Transverse colon (tissue), 4 donors: ENCODE measurements at regions not wholly inside any gene's neighbourhood (a gene's known extent, or its start where the extent isn't known, plus 50 kb on each side); places are given as distances from the start of the nearest gene placed in this dataset.

Experiments used
- DNase-seq: peaks from one replicate; pipeline ENCODE4 v3.0.0-alpha.2; 2019
- H3K27ac ChIP-seq, 4 donors: fragments of 200-600 bp; sonication (generic); 2 replicates each; pipeline ENCODE4 v1.5.1; 2016 to 2018; ENCODE audit warnings: inconsistent platforms in 4 of 4
- H3K27me3 ChIP-seq: fragments of 200-600 bp; sonication (generic); 2 replicates; pipeline ENCODE4 v1.5.1; 2017; ENCODE audit warnings: inconsistent platforms
- H3K36me3 ChIP-seq, 4 donors: fragments of 200-600 bp; sonication (generic); 2 replicates each; pipeline ENCODE4 v1.5.1; 2017 to 2019; ENCODE audit warnings: inconsistent platforms in 4 of 4
- H3K4me1 ChIP-seq, 4 donors: fragments of 200-600 bp; sonication (generic); 2 replicates each; pipeline ENCODE4 v1.5.1; 2017 to 2020; ENCODE audit warnings: inconsistent platforms in 4 of 4
- H3K4me3 ChIP-seq, 4 donors: fragments of 200-600 bp; sonication (generic); 1 replicate in 1 of 4; 2 replicates in 3 of 4; pipeline versions ENCODE4 v1.5.1 to v1.6.1; 2017 to 2019; ENCODE audit warnings: inconsistent platforms in 4 of 4
- H3K9me3 ChIP-seq, 2 donors: fragments of 200-600 bp; sonication (generic); 2 replicates each; pipeline ENCODE4 v1.5.1; 2017 to 2019; ENCODE audit warnings: inconsistent platforms in 2 of 2
- CTCF ChIP-seq, 5 experiments: fragments of 200-600 bp in 3 of 5; fragments of 450-650 bp in 2 of 5; sonication (generic) in 3 of 5; IDR thresholded peaks; 1 replicate in 2 of 5; 2 replicates in 3 of 5; pipeline ENCODE4 v1.5.1; 2016 to 2017; ENCODE audit warnings: antibody characterized with exemption in 5 of 5, inconsistent platforms in 3 of 5, mild to moderate bottlenecking in 2 of 5, moderate library complexity in 1 of 5
- EP300 ChIP-seq: sonication (generic); formaldehyde crosslinking; IDR thresholded peaks from one replicate; pipeline ENCODE4 v1.6.1; 2017; ENCODE audit warnings: antibody characterized with exemption, low read depth
- POLR2A ChIP-seq: fragments of 450-650 bp; IDR thresholded peaks from one replicate; pipeline ENCODE4 v1.6.1; 2016; ENCODE audit warnings: antibody characterized with exemption, mild to moderate bottlenecking, moderate library complexity
- POLR2AphosphoS5 ChIP-seq, 3 donors: sonication (generic); formaldehyde crosslinking; IDR thresholded peaks; one replicate each; pipeline ENCODE4 v1.6.1; 2016; ENCODE audit warnings: antibody characterized with exemption in 3 of 3
- WGBS, 2 donors: methylation state at CpG; one replicate each; pipeline ENCODE4 v1.1.5; 2018; ENCODE audit warnings: low coverage in 1 of 2; 5-methylcytosine and 5-hydroxymethylcytosine counted together
- in situ Hi-C, 4 donors: fragments of 200-750 bp; cut with MboI; loops; one replicate each; pipeline versions ENCODE4 v1.15.0 to v1.15.1; 2017; ENCODE audit warnings: low sequenced_read_pairs in 3 of 4, low pct_ligation_motif_present in 1 of 4, low pct_unique_long_range_greater_than_20kb in 1 of 4
- intact Hi-C: fragments of 100-400 bp; cut with DNase I; formaldehyde crosslinking; loops from one replicate; pipeline ENCODE4 v1.15.1; 2023; ENCODE audit warnings: low total_unique reads

GRCh38 chr5:171509467-171509866 lies 90.0 kb downstream of the FGF18 start:
- no peaks in the 10 kb centered on the region for H3K36me3 ChIP-seq
- no peaks in the 10 kb centered on the region for H3K27me3 ChIP-seq
- DNase-seq = no peak
- no peak overlapping the region for H3K27ac ChIP-seq
- no peaks in the 10 kb centered on the region for H3K4me1 ChIP-seq
- no peak for TF ChIP-seq CTCF (IDR thresholded peaks at IDR 0.05)
- no peak for TF ChIP-seq EP300
- TF ChIP-seq POLR2AphosphoS5 (IDR thresholded peaks at IDR 0.05) = no peak
- no peak for TF ChIP-seq POLR2A
- intact Hi-C loops = no loop called here
- H3K9me3 ChIP-seq = no peaks in the 10 kb centered on the region
- in situ Hi-C loops = no loop called here
- H3K4me3 ChIP-seq = no peak overlapping the region
- 77 to 80% methylated on average over 2 to 7 of the region's 7 CpGs for WGBS, 2 donors

GRCh38 chr5:171512397-171512796 lies 93.0 kb downstream of the FGF18 start:
- DNase-seq = no peak
- Histone ChIP-seq H3K36me3 (no peaks in the 10 kb centered on the region), H3K9me3 (no peaks in the 10 kb centered on the region), H3K27ac (no peak overlapping the region), H3K4me3 (no peak overlapping the region), H3K27me3 (no peaks in the 10 kb centered on the region), H3K4me1 (no peaks in the 10 kb centered on the region)
- TF ChIP-seq CTCF (IDR thresholded peaks at IDR 0.05) = no peak
- no peak for TF ChIP-seq POLR2A
- TF ChIP-seq EP300 = no peak
- no peak for TF ChIP-seq POLR2AphosphoS5 (IDR thresholded peaks at IDR 0.05)
- in situ Hi-C loops = no loop called here
- intact Hi-C loops = no loop called here
- WGBS, 2 donors = 92% methylated on average over 5 of the region's 5 CpGs; no CpG with 5 or more reads in 1 of the 2 donors

- in situ Hi-C loops (no loop called here), intact Hi-C loops (no loop called here)
- no peaks in the 10 kb centered on the region for H3K36me3 ChIP-seq
- no peak overlapping the region for H3K27ac ChIP-seq
- no peaks in the 10 kb centered on the region for H3K9me3 ChIP-seq
- H3K27me3 ChIP-seq = no peaks in the 10 kb centered on the region
- no peak for TF ChIP-seq CTCF (IDR thresholded peaks at IDR 0.05)
- TF ChIP-seq EP300 = no peak
- TF ChIP-seq POLR2A = no peak
- TF ChIP-seq POLR2AphosphoS5 (IDR thresholded peaks at IDR 0.05) = no peak
- no peak overlapping the region for H3K4me3 ChIP-seq
- WGBS, 2 donors = 82 to 86% methylated on average over 2 of the region's 2 CpGs
- H3K4me1 ChIP-seq = no peaks in the 10 kb centered on the region
- DNase-seq = no peak
These were observed 94.1 kb downstream of the FGF18 start for GRCh38 chr5:171513591-171513990.

GRCh38 chr5:171518916-171519315 lies 99.5 kb downstream of the FGF18 start:
- no peak overlapping the region for H3K27ac ChIP-seq
- in situ Hi-C loops (no loop called here), intact Hi-C loops (no loop called here)
- no peaks in the 10 kb centered on the region for H3K9me3 ChIP-seq
- TF ChIP-seq CTCF (IDR thresholded peaks at IDR 0.05) (no peak), POLR2AphosphoS5 (IDR thresholded peaks at IDR 0.05) (no peak), EP300 (no peak), POLR2A (no peak)
- DNase-seq = no peak
- no peaks in the 10 kb centered on the region for H3K27me3 ChIP-seq
- WGBS, 2 donors = 50 to 87% methylated on average over 2 to 13 of the region's 13 CpGs
- H3K36me3 ChIP-seq = no peaks in the 10 kb centered on the region
- H3K4me1 ChIP-seq = peaks cover 0 to 20% (median 16%) of the 10 kb centered on the region in 4 donors
- H3K4me3 ChIP-seq = no peak overlapping the region
